Amniotic epithelial cell (primary cell): ENCODE measurements at regions not wholly inside any gene's neighbourhood (a gene's known extent, or its start where the extent isn't known, plus 50 kb on each side); places are given as distances from the start of the nearest gene placed in this dataset.

Source experiments
- DNase-seq: peaks from one replicate; pipeline ENCODE4 v3.0.0-alpha.2; 2010; ENCODE audit warnings: low read depth

DNA sequence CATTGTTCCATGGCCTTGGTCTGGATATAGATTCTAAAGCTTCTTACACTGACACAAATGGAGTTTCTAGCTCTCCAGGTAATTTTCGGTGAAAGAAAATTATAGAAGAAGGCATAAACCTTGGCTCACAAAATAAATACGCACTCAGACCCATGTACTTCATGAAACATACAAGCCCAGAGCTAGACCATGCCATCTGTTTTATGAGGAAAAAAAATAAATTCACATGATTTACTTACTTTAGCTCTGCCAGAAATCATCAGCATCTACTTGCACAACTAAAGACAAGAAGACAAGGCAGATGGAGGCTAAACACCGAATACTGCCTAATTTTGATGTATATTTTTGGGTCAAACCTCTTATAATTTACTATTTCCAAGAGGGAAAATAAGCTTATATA is 197.4 kb upstream of the KLF14 start:
- DNase-seq: no peak

GRCh38 chr7:130932088-130932487 is 198.1 kb upstream of the KLF14 start:
- no peak for DNase-seq

DNA sequence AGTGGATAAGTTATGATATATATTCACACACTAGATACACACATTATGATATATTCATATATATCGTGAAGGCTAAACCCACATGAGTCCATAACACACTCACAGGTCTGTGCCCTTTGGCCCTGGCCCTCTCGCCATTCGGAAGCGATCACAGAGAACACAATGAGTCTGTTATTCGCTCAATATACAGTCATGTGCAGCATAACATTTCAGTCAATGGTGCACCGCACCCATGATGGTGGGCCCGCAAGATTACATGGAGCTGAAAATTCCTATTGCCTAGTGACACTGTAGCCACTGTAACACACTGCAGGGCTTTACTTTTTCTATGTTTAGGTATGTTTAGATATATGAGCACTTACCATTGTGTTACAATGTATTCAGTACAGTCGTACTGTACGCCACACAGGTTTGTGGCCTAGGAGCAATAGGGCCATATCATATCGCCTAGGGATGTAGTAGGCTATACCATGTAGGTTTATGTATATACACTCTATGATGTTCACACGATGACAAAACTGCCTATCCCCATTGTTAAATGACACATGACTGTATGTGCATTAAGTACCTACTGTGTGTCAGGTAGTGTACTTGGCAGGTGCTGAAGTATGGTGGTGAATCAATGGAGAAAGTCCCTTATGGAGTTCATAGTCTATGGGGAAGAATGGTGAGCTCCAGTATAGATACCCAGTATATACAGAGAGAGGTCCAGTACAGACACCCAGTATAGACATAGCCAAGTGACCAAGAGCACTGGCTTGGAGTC is 198.8 kb upstream of the KLF14 start:
- no peak for DNase-seq

- no peak for DNase-seq
These were observed 199.9 kb upstream of the KLF14 start for GRCh38 chr7:130933919-130934318.

GRCh38 chr7:130935564-130936157 is 201.7 kb upstream of the KLF14 start:
- DNase-seq: no peak

DNA sequence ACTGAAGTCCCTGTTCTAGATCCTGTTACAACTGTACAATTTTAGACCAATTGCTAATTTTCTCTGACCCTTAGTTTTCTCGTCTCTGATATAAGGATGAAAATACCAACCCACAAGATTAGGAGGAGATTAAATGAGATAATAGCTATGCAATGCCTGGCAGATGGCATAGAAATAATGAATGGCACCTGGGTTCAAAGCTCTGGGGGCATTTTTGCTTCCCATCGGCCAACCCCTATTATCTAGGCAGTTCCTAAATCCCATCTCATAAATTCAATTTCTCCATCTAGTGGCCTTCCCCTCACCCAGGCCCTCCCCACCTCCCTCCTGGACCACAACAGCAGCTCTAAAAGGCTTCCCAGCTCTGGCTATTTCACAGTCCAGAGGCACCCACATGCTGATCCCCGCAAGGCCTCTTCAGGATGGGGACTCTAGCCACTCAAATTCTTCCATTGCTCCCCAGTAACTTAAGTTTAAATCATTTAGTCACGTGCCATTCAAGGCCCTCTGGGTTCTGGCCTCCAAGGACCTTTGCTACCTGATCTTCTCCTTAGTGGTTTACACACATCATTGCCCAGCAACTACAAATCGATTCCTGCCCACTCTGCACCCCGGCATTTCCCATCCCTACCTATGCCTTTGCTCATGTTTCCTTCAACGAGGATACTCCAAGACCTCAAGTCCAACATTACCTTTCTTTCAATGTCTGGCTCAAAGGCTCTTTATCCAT is 202.4 kb upstream of the KLF14 start:
- no peak for DNase-seq

GRCh38 chr7:130937016-130937415 is 203.0 kb upstream of the KLF14 start:
- no peak for DNase-seq

- no peak for DNase-seq
These were observed 203.8 kb upstream of the KLF14 start for GRCh38 chr7:130937830-130938229.

- DNase-seq: no peak
These were observed 204.7 kb upstream of the KLF14 start for GRCh38 chr7:130938661-130939060.

- DNase-seq: no peak
These were observed 205.5 kb upstream of the KLF14 start for GRCh38 chr7:130939321-130940095.

DNA sequence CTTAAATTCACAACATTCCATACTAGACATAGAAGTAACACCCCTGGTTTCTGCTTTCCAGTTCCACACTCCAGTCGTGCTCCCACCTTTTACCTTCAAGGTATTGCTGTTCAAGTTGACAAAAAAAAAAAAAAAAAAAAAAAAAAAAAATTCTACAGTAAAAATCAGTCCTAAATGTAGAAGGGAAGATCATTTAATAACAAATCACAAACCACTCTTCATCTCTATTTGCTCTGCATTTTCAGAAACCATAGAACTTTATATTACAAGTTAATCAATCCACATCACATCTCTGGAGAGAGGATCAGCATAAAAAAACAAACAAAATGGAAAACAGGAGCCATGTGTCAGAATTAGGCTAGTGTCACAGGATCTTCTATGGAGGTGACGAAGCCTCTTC is 206.3 kb upstream of the KLF14 start:
- DNase-seq: peak; percentile 38

- DNase-seq: no peak
These were observed 206.9 kb upstream of the KLF14 start for GRCh38 chr7:130940907-130941306.

DNA sequence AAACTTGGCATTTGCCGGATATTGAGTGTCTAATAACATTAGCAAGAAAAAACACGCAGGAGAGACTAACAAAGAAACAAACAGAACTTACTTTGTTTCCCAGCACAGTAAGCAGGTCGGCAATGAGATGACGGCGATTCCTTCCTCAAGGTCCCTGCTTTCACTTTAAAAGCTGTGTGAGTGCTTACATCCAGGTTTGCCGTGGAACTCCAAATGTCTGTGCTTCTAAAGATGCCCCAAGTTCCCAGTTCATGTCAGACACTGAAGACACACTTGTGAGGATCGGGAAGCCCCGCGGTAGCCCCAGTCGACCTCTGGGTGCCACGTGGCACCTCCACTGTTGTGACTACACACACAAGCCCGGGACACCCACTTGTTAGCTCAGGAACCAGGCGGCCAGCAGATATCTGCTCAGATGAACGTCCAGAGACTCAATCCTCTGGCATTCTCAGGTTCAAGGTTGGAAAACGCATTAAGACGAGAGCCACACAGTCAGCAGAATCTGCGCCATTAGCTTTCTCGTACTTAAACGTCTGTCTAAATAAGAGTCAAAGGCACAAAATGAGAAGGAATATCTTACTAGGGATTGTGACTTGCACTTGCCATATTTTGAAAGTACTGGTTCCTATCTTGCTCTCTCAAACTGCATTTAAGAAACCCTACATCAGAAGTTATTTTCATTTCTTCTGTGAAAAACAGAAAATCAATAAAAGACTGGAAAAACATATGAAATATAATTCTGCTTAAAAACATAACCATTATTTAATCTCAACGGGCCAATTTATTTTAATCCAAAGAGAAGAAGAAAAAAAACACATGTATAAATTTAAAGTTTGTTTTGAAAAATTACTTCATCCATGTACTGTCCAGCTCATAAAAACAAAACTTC is 207.6 kb upstream of the KLF14 start:
- DNase-seq: peak; percentile 75

DNA sequence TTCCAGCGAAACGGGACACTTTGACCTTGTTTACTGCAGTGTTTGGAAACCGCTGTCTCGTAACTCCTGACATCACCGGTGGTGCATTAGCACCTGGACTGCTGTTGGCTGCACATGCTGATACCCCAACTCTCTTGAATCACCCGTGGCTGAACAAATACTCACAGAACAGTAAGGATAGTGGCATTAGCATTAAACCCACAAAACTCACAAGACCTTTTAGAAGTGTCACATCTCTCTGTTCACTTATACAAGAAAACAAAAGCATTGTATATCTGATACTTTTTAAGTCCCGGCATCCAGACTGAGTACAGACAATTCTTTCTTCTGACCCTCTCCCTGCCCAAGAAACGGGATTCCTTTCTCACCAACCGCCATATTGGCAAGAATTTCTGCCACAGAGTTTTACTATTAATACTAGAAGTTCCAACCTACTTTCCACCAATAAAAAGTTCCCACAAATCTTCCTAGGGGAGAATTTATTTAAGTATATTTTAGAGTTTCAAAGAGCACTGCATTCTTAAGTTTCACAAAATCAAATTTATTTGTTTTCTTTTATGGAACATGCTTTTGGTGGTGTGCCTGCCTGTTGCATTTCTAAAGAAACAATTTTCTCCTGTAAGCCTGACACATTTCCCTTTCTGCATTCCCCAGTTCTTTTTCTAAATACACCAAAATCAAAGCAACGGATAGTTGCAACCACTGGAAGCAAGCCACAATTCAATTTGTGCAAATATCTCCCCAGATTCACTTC is 208.4 kb upstream of the KLF14 start:
- DNase-seq: peak; percentile 94

- DNase-seq: peak; percentile 83
These were observed 209.4 kb upstream of the KLF14 start for GRCh38 chr7:130943336-130943901.

DNA sequence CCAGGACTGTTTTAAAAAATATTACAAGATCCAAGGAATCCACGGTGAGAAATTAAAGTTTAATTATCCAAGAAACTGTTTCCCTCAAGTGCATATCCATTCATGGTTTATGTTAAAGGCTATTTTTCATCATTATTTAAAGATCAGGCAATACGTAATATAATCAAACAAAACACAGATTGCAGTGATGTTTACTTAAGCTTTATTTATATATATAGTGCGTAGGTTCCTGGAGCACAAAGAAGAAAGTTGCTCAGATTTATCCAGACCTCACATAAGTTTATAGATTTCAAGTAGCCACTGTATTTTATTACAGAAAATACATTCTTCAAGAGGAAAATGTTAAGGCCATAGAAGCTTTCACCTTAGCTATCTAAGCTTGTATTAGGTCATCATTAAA is 210.0 kb upstream of the KLF14 start:
- DNase-seq: no peak

GRCh38 chr7:130944997-130945396 is 211.0 kb upstream of the KLF14 start:
- no peak for DNase-seq

DNA sequence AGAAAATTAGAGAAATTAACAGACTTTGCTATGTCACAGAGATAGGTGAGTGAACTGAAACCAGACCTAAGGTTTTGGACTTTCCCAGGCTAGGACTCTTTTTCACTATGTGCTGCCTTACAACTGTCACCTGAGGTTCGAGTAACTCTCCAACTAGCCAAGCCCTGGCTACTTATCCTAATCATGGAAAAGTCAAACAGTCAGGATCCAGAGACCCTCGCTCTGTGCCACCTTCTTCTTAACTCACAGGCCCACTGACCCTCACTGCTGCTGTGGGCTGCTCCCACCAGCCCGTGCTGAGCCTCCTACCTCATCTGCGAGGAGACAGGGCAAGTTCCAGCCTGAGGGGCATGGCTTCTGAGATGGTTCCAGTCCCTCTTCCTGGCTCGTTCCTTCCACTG is 211.4 kb upstream of the KLF14 start:
- DNase-seq: no peak

- no peak for DNase-seq
These were observed 212.1 kb upstream of the KLF14 start for GRCh38 chr7:130946114-130946513.
